ENCODE measurements at regions not wholly inside any gene's neighbourhood (a gene's known extent, or its start where the extent isn't known, plus 50 kb on each side); places are given as distances from the start of the nearest gene placed in this dataset.

- no peak for TF ChIP-seq CBX5 (IDR thresholded peaks at IDR 0.05; ENCODE audit: low read depth, low read length)
- TF ChIP-seq ZNF274 (IDR thresholded peaks at IDR 0.05; ENCODE audit: borderline replicate concordance, extremely low read depth, low read length), result no peak
- no peak for TF ChIP-seq CEBPB (IDR thresholded peaks at IDR 0.05; ENCODE audit: low read depth, low read length)
- TF ChIP-seq GABPA (IDR thresholded peaks at IDR 0.05; ENCODE audit: borderline replicate concordance, insufficient read depth, low read length), result no peak
- TF ChIP-seq RBBP5 (IDR thresholded peaks at IDR 0.05; ENCODE audit: borderline replicate concordance, low read depth, low read length), result no peak
- TF ChIP-seq MAFK (IDR thresholded peaks at IDR 0.05; ENCODE audit: low read depth, low read length), result no peak
- TF ChIP-seq USF2 (IDR thresholded peaks at IDR 0.05; ENCODE audit: low read length), result no peak
- no peak for TF ChIP-seq HDAC2 (IDR thresholded peaks at IDR 0.05; ENCODE audit: borderline replicate concordance in 1 of 2, low read depth in 2 of 2, low read length in 2 of 2)
- TF ChIP-seq POU5F1 (IDR thresholded peaks at IDR 0.05; ENCODE audit: low read depth, low read length), result no peak
These were observed 1592.6 kb downstream of the GRIK2 start (continued) for GRCh38 chr6:102986086-102986485.

Data from H1 (cell line).